Astrocyte of the spinal cord (primary cell): ENCODE measurements at regions not wholly inside any gene's neighbourhood (a gene's known extent, or its start where the extent isn't known, plus 50 kb on each side); places are given as distances from the start of the nearest gene placed in this dataset.
"Not testable (repeated sequence)": the region's sequence is repeated elsewhere in the genome, so short reads cannot be mapped to it uniquely, and the experiment has no call there.

Experiments used
- DNase-seq: peaks from one replicate; pipeline ENCODE4 v3.0.0; 2011; ENCODE audit warnings: low read depth, low spot score
- H3K4me3 ChIP-seq: 2 replicates; pipeline ENCODE4 v1.5.1; 2011; ENCODE audit warnings: low read depth, mild to moderate bottlenecking, low read length, moderate library complexity
- in situ Hi-C: cut with HindIII; loops from 2 replicates; pipeline ENCODE4 v1.10.0; 2017; ENCODE audit warnings: low sequenced_read_pairs
- TF ChIP-seq, protein P1 (sequence below): IDR thresholded peaks from 2 replicates; pipeline ENCODE4 v1.5.1; 2012; ENCODE audit warnings: low read depth, mild to moderate bottlenecking, low read length, inconsistent platforms

DNA sequence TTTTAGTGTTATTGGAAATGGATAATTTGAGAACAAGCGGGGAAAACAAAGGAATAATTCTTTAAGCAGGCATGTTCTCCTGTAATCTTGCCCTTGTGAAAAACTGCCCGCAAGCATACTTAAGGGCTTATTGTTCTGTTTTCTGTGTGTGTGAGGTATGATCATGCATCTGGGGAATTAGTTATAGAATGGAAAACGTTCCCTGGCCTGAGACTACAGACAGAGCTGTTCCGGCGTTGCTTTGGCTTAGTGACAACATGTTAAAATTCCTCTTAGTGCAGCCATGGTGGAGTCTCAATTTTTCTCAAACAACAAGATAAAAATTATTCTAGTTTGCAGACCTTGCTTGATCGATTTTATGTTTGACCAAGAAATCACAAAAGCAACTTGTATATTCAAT, 560.2 kb upstream of the SPRY2 start:
- no peak for DNase-seq
- H3K4me3 ChIP-seq: no peak overlapping the region
- TF ChIP-seq, protein P1, sequence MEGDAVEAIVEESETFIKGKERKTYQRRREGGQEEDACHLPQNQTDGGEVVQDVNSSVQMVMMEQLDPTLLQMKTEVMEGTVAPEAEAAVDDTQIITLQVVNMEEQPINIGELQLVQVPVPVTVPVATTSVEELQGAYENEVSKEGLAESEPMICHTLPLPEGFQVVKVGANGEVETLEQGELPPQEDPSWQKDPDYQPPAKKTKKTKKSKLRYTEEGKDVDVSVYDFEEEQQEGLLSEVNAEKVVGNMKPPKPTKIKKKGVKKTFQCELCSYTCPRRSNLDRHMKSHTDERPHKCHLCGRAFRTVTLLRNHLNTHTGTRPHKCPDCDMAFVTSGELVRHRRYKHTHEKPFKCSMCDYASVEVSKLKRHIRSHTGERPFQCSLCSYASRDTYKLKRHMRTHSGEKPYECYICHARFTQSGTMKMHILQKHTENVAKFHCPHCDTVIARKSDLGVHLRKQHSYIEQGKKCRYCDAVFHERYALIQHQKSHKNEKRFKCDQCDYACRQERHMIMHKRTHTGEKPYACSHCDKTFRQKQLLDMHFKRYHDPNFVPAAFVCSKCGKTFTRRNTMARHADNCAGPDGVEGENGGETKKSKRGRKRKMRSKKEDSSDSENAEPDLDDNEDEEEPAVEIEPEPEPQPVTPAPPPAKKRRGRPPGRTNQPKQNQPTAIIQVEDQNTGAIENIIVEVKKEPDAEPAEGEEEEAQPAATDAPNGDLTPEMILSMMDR: no peak
- in situ Hi-C loops: no loop called here

DNA sequence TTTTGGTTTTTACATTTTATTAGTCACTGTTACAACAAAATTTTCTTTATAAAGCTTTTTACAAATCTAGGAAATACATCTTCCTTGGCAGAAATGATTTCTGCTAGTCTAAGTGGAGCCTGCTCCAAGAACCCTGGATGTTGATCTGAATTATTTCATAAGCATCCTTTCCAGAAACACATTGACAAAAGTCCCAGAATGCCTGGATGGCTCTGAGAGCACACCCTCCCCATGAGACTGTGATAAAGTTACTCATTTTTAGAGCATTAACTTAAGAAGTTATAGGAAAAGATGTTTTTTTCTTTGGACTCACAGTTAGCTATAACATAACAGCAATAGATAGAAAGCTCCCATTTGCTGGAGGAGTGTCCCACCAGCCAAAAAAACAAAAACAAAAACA, 559.6 kb upstream of the SPRY2 start:
- TF ChIP-seq, protein P1: no peak

DNA sequence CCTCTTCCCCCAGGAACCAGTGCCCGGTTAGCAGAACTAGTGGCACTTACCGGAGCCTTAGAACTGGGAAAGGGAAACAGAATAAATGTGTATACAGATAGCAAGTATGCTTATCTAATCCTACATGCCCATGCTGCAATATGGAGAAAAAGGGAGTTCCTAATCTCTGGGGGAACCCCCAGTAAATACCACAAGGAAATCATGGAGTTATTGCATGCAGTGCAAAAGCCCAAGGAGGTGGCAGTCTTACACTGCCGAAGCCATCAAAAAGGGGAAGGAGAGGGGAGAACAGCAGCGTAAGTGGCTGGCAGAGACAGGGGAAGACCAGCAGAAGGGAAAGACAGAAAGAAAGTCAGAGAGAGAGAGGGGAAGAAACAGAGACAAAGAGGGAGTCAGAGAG, 556.7 kb upstream of the SPRY2 start:
- H3K4me3 ChIP-seq, DNase-seq, in situ Hi-C loops: not testable (repeated sequence)

More for the DNA sequence above, 559.6 kb upstream of the SPRY2 start:
- H3K4me3 ChIP-seq: no peak overlapping the region
- in situ Hi-C loops: no loop called here
- no peak for DNase-seq

DNA sequence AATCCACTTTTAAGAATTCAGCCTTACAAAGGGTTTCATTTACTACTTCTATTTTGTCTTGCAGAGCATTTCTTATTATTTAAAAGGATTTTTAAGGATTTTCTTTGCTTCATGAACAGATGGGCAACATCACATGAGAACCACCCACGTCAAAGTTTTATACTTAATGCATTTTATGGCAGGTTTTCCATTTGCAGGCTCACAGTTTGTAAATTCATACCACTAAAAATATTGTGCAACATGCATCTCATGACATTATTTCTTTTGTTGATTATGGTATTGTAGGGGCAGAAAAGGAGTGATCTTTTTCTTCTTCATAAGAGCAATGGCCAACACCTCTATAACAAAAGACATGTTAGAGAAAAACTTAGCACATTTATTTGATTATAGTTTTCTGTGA, 554.0 kb upstream of the SPRY2 start:
- no peak for DNase-seq
- in situ Hi-C loops: no loop called here
- H3K4me3 ChIP-seq: no peak overlapping the region
- TF ChIP-seq, protein P1: no peak

DNA sequence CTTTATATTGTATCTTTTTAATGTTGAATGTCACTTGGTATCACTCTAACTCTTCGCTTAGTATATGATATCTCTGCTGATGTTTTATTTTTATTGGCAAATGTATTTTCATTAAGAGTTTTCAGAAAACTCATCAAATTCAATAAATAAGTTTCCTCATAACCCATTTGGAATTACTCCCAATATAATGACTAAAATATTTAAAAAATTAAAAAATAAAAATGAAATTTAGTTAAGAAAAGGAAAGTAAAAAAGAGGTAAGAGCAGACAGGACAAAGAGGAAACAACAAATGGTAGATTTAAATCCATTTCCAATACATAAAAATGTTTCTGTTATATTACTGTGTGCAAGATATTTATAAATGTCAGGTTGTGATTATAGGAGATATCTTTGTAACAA, 548.9 kb upstream of the SPRY2 start:
- H3K4me3 ChIP-seq: no peak overlapping the region
- no peak for DNase-seq
- in situ Hi-C loops: no loop called here
- TF ChIP-seq, protein P1: no peak

DNA sequence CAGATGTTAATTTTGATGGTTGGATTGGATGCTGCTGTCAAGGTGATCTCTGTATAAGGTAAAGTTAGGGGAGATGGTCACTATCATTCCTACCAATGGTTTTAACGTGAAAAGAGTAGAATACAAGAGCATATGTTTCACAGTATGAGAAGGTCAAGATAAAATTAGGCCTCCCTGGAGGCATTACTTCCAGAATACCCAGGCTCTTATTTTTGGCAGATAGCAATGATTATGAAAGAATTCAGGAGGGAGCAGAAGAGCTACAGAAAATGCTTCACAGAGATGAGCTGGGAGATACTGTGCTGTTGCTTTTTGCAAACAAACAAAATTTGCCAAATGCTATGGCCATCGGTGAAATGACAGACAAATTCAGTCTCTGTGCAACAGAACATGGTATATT, 547.5 kb upstream of the SPRY2 start:
- DNase-seq: no peak
- in situ Hi-C loops: no loop called here
- H3K4me3 ChIP-seq: no peak overlapping the region
- TF ChIP-seq, protein P1: no peak

DNA sequence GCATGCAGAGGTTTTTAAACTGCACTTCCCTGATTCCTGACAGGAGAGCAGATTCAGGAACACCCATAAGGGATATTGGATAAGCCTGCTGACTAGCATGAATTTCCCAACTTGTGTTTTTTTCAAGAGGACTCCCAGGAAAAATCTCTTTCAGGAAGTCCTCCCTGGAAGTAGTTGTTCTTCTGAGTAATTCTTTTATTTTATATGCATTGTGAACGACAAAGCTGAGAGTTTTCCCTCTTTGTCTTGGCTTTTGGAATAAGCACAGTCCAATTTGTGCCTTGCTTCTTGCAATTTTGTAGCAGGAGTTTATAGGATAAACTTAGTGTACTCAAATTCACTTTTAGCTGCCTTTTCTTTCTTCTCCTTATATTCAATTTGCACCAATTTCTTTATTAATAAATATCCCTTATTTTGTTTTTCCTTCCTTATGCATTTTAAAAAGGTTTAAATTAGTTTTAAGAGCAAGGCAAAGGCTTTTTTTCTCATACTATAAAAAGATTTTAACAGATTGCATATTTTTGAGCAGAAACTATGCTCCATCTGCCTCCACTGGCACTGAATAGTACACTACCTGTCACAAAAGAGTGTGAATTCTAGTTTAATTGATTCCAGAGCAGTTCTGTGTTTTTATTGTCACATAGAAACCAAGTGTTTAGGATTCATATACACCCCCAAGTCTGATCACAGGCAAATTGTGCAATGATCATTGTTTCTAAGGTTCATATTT, 543.3 kb upstream of the SPRY2 start:
- TF ChIP-seq, protein P1: no peak
- DNase-seq: no peak
- no peak overlapping the region for H3K4me3 ChIP-seq
- in situ Hi-C loops: no loop called here
